ENCODE measurements at regions not wholly inside any gene's neighbourhood (a gene's known extent, or its start where the extent isn't known, plus 50 kb on each side); places are given as distances from the start of the nearest gene placed in this dataset.

- H2BK15ac ChIP-seq (ENCODE audit: low read length) = no peak overlapping the region
- no peaks in the 10 kb centered on the region for H4K20me1 ChIP-seq (replicated peaks in 1 of 2; ENCODE audit: control insufficient read depth in 1 of 2, insufficient read depth in 2 of 2, low read length in 2 of 2)
- H3K23me2 ChIP-seq (ENCODE audit: low read depth, low read length) = no peaks in the 10 kb centered on the region
- H3K4ac ChIP-seq (replicated peaks; ENCODE audit: insufficient read length, low read depth, low read length) = no peak overlapping the region
- no peak overlapping the region for H3K9ac ChIP-seq (replicated peaks in 1 of 4; ENCODE audit: extremely low read depth in 1 of 4, low read depth in 3 of 4, low read length in 3 of 4)
- CTCF ChIA-PET (ENCODE audit: partially characterized antibody) = interaction anchor here (0.6 to 1.0 kb wide), 2 partner anchors 9 to 13 kb away, joined by 3 read pairs; no protein-coding TSS in a partner anchor
- H3K14ac ChIP-seq (ENCODE audit: insufficient read length) = no peak overlapping the region
- no peak overlapping the region for H3K56ac ChIP-seq (replicated peaks; ENCODE audit: insufficient read length, low read depth, low read length)
- TF ChIP-seq NRF1 (IDR thresholded peaks at IDR 0.05; ENCODE audit: low read depth, low read length) (no peak), SP2 (IDR thresholded peaks at IDR 0.05; ENCODE audit: low read length) (no peak), POLR2AphosphoS5 (IDR thresholded peaks at IDR 0.05; ENCODE audit: low read depth, low read length) (no peak), POLR2A (IDR thresholded peaks at IDR 0.05; ENCODE audit: control extremely low read depth in 1 of 2, low read depth in 2 of 2, low read length in 2 of 2) (no peak), HDAC6 (IDR thresholded peaks at IDR 0.05; ENCODE audit: low read depth, low read length) (no peak), E2F6 (IDR thresholded peaks at IDR 0.05) (no peak), POU5F1 (IDR thresholded peaks at IDR 0.05; ENCODE audit: low read depth, low read length) (no peak), TAF7 (optimal IDR thresholded peaks at IDR 0.05; ENCODE audit: borderline replicate concordance, low read depth, low read length) (no peak), CHD2 (IDR thresholded peaks at IDR 0.05; ENCODE audit: low read length) (no peak), YY1 (IDR thresholded peaks at IDR 0.05; ENCODE audit: low read depth, low read length) (no peak), SP1 (IDR thresholded peaks at IDR 0.05; ENCODE audit: low read depth, low read length) (no peak), ASH2L (IDR thresholded peaks at IDR 0.05; ENCODE audit: low read length) (no peak)
- TF ChIP-seq, protein P1, sequence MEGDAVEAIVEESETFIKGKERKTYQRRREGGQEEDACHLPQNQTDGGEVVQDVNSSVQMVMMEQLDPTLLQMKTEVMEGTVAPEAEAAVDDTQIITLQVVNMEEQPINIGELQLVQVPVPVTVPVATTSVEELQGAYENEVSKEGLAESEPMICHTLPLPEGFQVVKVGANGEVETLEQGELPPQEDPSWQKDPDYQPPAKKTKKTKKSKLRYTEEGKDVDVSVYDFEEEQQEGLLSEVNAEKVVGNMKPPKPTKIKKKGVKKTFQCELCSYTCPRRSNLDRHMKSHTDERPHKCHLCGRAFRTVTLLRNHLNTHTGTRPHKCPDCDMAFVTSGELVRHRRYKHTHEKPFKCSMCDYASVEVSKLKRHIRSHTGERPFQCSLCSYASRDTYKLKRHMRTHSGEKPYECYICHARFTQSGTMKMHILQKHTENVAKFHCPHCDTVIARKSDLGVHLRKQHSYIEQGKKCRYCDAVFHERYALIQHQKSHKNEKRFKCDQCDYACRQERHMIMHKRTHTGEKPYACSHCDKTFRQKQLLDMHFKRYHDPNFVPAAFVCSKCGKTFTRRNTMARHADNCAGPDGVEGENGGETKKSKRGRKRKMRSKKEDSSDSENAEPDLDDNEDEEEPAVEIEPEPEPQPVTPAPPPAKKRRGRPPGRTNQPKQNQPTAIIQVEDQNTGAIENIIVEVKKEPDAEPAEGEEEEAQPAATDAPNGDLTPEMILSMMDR (IDR thresholded peaks at IDR 0.05; ENCODE audit: control extremely low read depth in 1 of 3, insufficient read depth in 1 of 3, low read depth in 1 of 3, low read length in 3 of 3) = no peak
- no peaks in the 10 kb centered on the region for H3K79me2 ChIP-seq (ENCODE audit: control insufficient read depth in 1 of 2, insufficient read depth in 2 of 2, low read length in 2 of 2)
- H3K18ac ChIP-seq (ENCODE audit: extremely low read depth, low read length) = no peak overlapping the region
- no peak overlapping the region for H2BK5ac ChIP-seq (ENCODE audit: low read depth, low read length)
- H3K4me3 ChIP-seq (ENCODE audit: extremely low read depth in 1 of 4, insufficient read depth in 2 of 4, low read depth in 3 of 4, low read length in 4 of 4) = no peak overlapping the region
- no peak overlapping the region for H2AFZ ChIP-seq (ENCODE audit: low read length)
- no peak overlapping the region for H2AK5ac ChIP-seq (ENCODE audit: low read depth, low read length)
- no peak overlapping the region for H4K8ac ChIP-seq (ENCODE audit: extremely low read depth, insufficient read depth, low read length)
- no peak overlapping the region for H4K91ac ChIP-seq (replicated peaks; ENCODE audit: insufficient read length, low read length)
- no peaks in the 10 kb centered on the region for H3K27me3 ChIP-seq (replicated peaks in 1 of 4; ENCODE audit: control insufficient read depth in 3 of 4, extremely low read depth in 1 of 4, insufficient read depth in 3 of 4, low read length in 3 of 4)
- H3K4me1 ChIP-seq (replicated peaks in 1 of 4; ENCODE audit: control insufficient read depth in 3 of 4, insufficient read depth in 4 of 4, low read length in 3 of 4) = no peaks in the 10 kb centered on the region
- no peak overlapping the region for H3K27ac ChIP-seq (ENCODE audit: low read depth, low read length)
- no peak overlapping the region for H3K4me2 ChIP-seq (ENCODE audit: insufficient read depth in 1 of 2, low read depth in 2 of 2, low read length in 2 of 2)
- WGBS, 2 experiments (ENCODE audit: extremely low coverage in 1 of 2, insufficient coverage in 1 of 2, insufficient read length in 1 of 2, insufficient replicate concordance in 2 of 2, low coverage in 1 of 2, low lambda C conversion rate in 2 of 2, missing lambda C conversion rate in 1 of 2) = 89% methylated on average over 3 of the region's 3 CpGs; no CpG with 5 or more reads in 1 of the 2 experiments
- FAIRE-seq (no peak), DNase-seq (ENCODE audit: low read depth in 1 of 2, low spot score in 2 of 2) (no peak)
- no peak overlapping the region for H2BK12ac ChIP-seq (ENCODE audit: low read depth, low read length)
- no peaks in the 10 kb centered on the region for H3K79me1 ChIP-seq (ENCODE audit: low read depth, low read length)
- H3K36me3 ChIP-seq (ENCODE audit: control insufficient read depth in 2 of 4, insufficient read depth in 4 of 4, low read length in 3 of 4) = no peaks in the 10 kb centered on the region
- H4K5ac ChIP-seq (ENCODE audit: insufficient read length, low read depth, low read length) = no peak overlapping the region
- no peak overlapping the region for H3K23ac ChIP-seq (ENCODE audit: insufficient read length)
- no peak overlapping the region for H2BK20ac ChIP-seq (ENCODE audit: low read length)
- no peaks in the 10 kb centered on the region for H3K9me3 ChIP-seq (ENCODE audit: insufficient read depth in 2 of 2, low read depth in 1 of 2, low read length in 1 of 2)
- POLR2A ChIA-PET (ENCODE audit: partially characterized antibody) = no interaction called here
- no peak overlapping the region for H2BK120ac ChIP-seq (replicated peaks; ENCODE audit: low read depth, low read length)
Measured at GRCh38 chr10:114749014-114749413, 72.6 kb upstream of the FHIP2A start.
